Mucosa of descending colon (tissue), 3 donors: ENCODE measurements at regions not wholly inside any gene's neighbourhood (a gene's known extent, or its start where the extent isn't known, plus 50 kb on each side); places are given as distances from the start of the nearest gene placed in this dataset.

ENCODE experiments used
- ATAC-seq: fragments of 200-7000 bp; cut with Tn5 transposase; one replicate; pipeline ENCODE4 v1.9.1; 2020; ENCODE audit warnings: mild to moderate bottlenecking, moderate library complexity
- DNase-seq, 3 donors: peaks; one replicate each; pipeline ENCODE4 v3.0.0-alpha.2; 2020
- H3K36me3 ChIP-seq: fragments of 200-600 bp; one replicate; pipeline ENCODE4 v1.8.0; 2021; ENCODE audit warnings: low read depth, mild to moderate bottlenecking
- H3K4me1 ChIP-seq: fragments of 200-600 bp; one replicate; pipeline ENCODE4 v1.8.0; 2021; ENCODE audit warnings: low read depth, mild to moderate bottlenecking
- H3K4me3 ChIP-seq: fragments of 200-600 bp; one replicate; pipeline ENCODE4 v1.8.0; 2021; ENCODE audit warnings: mild to moderate bottlenecking
- H3K9me3 ChIP-seq: fragments of 200-600 bp; one replicate; pipeline ENCODE4 v1.8.0; 2021; ENCODE audit warnings: mild to moderate bottlenecking
- intact Hi-C, 2 donors: fragments of 100-400 bp; cut with DNase I in 1 of 2; cut with micrococcal nuclease in 1 of 2; formaldehyde crosslinking; loops; one replicate each; pipeline versions ENCODE4 v1.11.0 to v1.11.1; 2022; cut with DNase I, micrococcal nuclease
- TF ChIP-seq, protein P1 (sequence below): fragments of 200-600 bp; IDR thresholded peaks from one replicate; pipeline ENCODE4 v1.8.0; 2022; ENCODE audit warnings: antibody characterized with exemption, mild to moderate bottlenecking
- donor health status: DM: no; HTN: no; CAD: no; lungs with moderate emphysema.
- donor health status: DM: no; HTN: no; CAD: no.
- donor health status: DM: no; HTN: yes; CAD: no.

DNA sequence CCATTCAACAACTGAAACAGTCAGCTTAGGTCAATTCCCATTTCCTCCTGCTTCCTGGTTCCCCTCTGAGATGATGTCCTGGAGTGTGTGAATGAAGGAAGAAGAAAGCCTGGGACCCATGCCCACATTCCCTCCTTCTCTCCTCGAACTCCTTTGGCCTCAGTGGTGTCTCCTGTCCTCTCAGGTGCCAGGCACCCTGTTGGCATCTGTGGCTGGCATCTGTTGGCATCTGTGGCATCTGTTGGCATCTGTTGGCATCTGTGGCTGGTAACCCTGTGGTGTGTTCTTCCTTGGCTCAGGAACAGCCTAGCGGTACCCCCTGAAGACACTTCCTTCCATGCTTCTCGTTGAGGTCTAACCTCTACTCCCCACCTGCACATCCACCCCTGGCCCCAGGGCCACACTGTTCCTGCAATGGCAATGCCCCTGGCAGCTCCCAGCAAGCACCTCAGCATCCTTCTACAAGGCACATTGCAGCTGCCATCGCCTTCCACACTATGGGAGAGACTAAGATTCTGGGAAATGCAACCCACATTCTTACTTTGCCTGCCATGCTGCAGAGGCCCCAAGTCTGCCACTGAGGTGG, 114.4 kb upstream of the NEBL start:
- no peaks in the 10 kb centered on the region for H3K9me3 ChIP-seq
- TF ChIP-seq, protein P1, sequence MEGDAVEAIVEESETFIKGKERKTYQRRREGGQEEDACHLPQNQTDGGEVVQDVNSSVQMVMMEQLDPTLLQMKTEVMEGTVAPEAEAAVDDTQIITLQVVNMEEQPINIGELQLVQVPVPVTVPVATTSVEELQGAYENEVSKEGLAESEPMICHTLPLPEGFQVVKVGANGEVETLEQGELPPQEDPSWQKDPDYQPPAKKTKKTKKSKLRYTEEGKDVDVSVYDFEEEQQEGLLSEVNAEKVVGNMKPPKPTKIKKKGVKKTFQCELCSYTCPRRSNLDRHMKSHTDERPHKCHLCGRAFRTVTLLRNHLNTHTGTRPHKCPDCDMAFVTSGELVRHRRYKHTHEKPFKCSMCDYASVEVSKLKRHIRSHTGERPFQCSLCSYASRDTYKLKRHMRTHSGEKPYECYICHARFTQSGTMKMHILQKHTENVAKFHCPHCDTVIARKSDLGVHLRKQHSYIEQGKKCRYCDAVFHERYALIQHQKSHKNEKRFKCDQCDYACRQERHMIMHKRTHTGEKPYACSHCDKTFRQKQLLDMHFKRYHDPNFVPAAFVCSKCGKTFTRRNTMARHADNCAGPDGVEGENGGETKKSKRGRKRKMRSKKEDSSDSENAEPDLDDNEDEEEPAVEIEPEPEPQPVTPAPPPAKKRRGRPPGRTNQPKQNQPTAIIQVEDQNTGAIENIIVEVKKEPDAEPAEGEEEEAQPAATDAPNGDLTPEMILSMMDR, result no peak
- no peak overlapping the region for H3K4me3 ChIP-seq
- H3K36me3 ChIP-seq, result no peaks in the 10 kb centered on the region
- intact Hi-C loops, result no loop called here
- no peak for DNase-seq
- no peaks in the 10 kb centered on the region for H3K4me1 ChIP-seq
- no peak for ATAC-seq

DNA sequence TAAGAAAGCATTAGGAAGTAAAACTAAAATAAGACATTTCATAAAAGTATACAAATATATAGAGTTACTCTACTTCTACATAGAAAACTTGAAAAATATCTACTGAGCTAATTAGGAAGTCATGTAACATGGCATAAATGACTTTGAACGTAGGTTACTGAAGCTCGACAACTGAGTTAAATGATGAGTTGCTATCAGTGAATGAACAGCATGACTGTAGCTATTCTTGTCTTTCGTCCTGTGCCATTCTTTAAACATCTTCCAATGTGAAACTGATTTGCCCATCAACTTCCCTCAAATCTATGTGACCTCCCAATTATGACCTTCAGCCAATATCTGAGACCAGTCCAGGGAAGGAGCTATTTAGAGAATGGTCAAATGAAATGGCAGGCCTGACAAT, 113.5 kb upstream of the NEBL start:
- no peak for ATAC-seq
- Histone ChIP-seq H3K9me3 (no peaks in the 10 kb centered on the region), H3K36me3 (no peaks in the 10 kb centered on the region), H3K4me1 (no peaks in the 10 kb centered on the region), H3K4me3 (no peak overlapping the region)
- no peak for DNase-seq
- intact Hi-C loops, result no loop called here
- TF ChIP-seq, protein P1, result no peak

DNA sequence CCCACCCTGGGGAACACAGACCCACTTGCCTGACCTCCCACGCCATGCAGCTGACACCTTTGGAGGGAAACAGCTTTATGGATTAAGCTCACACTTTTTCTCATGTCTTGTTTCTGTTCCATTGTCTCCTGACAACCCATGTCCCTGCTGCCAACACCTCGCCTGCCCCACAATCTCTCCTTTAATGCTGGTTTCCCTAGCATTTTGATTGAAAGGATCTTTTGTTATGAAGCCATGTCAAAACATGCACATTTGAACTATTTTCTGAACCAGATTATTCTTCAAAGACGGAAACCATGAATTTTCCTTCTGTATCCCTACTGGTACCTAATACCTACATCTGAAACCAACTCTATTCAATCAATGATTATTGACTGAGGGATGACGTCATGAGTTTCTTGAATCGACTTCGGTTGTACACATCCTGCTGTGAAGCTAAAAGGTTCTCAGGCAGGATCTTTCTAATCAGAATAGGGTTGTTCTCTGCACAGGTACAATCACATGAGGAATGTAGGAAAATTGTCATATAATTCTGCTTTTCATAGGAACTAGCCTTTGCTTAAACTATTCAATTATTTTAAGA, 106.2 kb upstream of the NEBL start:
- Histone ChIP-seq H3K9me3 (no peaks in the 10 kb centered on the region), H3K4me1 (no peaks in the 10 kb centered on the region), H3K36me3 (no peaks in the 10 kb centered on the region), H3K4me3 (no peak overlapping the region)
- intact Hi-C loops, result no loop called here
- TF ChIP-seq, protein P1, result no peak
- no peak for ATAC-seq
- DNase-seq, result no peak

DNA sequence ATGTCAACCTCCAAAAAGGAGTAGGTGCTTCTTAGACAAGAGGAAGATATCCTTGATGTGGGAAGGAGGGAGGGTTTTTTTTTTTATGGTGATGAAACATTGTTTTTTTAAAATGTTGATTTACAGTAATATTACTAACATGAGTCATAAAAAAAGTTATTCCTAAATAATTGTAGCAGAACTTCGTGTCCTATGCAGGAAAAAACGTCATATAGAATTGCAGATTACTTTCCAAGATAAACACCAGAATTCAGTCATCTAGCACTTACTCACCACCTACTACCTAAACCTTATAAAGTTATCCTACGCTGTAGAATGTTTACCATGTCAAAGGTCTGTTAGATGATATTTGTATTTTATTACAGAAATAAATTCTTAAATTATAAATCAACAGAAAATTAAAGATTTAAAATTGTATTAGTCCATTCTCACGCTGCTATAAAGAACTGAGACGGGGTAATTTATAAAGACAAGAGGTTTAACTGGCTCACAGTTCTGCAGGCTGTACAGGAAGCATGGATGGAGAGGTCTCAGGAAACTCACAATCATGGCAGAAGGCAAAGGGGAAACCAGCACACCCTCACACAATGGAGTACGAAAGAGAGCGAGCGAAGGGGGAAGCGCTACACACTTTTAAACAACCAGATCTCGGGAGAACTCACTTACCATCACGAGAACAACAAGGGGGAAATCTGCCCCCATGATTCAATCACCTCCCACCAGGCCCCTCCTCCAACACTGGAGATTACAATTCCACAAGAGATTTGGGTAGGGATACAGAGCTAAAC, 105.2 kb upstream of the NEBL start:
- Histone ChIP-seq H3K9me3 (no peaks in the 10 kb centered on the region), H3K4me1 (no peaks in the 10 kb centered on the region), H3K36me3 (no peaks in the 10 kb centered on the region), H3K4me3 (no peak overlapping the region)
- intact Hi-C loops, result no loop called here
- DNase-seq (no peak), ATAC-seq (peak; percentile 76)
- TF ChIP-seq, protein P1, result no peak

DNA sequence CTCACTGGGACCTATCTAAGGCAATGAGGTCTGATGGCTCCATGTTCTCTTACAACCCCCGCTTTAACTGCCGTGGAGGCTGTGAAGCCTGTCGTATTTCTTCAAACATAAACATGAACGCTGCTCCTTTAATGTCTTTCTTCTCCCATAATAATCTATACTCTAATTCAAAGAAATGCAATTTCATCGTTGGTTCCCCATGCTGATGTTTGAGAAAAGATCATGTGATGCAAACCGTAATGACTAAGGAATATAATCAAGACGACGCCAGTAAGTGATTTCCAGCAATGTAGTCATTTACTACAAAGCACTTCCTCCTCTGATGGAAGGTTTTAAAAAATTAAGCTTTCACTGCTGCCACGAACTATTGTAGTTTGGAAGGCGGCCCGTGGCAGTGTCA, 102.6 kb upstream of the NEBL start:
- DNase-seq, result no peak
- TF ChIP-seq, protein P1, result no peak
- H3K4me3 ChIP-seq, result no peak overlapping the region
- no peaks in the 10 kb centered on the region for H3K9me3 ChIP-seq
- no peaks in the 10 kb centered on the region for H3K4me1 ChIP-seq
- ATAC-seq, result no peak
- intact Hi-C loops, result no loop called here
- H3K36me3 ChIP-seq, result no peaks in the 10 kb centered on the region
